Breast epithelium (tissue), 3 donors: ENCODE measurements at regions not wholly inside any gene's neighbourhood (a gene's known extent, or its start where the extent isn't known, plus 50 kb on each side); places are given as distances from the start of the nearest gene placed in this dataset.

Source experiments
- CTCF ChIP-seq, 3 donors: fragments of 450-650 bp; IDR thresholded peaks; one replicate each; pipeline ENCODE4 v1.5.1; 2016 to 2017; ENCODE audit warnings: antibody characterized with exemption in 3 of 3, mild to moderate bottlenecking in 3 of 3, moderate library complexity in 3 of 3
- POLR2A ChIP-seq: fragments of 450-650 bp; IDR thresholded peaks from one replicate; pipeline ENCODE4 v1.6.1; 2016; ENCODE audit warnings: antibody characterized with exemption, mild to moderate bottlenecking, moderate library complexity
- POLR2AphosphoS5 ChIP-seq, 3 donors: sonication (generic); formaldehyde crosslinking; IDR thresholded peaks; one replicate each; pipeline ENCODE4 v1.6.1; 2017; ENCODE audit warnings: antibody characterized with exemption in 3 of 3

DNA sequence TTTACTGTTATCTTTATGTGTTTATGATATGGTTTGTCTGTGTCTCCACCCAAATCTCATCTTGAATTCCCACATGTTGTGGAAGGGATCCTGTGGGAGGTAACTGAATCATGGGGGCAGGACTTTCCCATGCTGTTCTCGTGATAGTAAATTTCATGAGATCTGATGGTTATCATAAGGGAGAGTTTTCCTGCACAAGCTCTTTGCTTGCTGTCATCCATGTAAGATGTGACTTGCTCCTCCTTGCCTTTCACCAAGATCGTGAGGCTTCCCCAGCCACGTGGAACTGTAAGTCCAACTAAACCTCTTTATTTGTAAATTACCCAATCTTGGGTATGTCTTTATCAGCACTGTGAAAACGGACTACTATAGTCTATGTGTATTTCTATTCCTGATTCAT is 539.0 kb downstream of the ARL4A start:
- no peak for TF ChIP-seq POLR2A
- TF ChIP-seq CTCF (IDR thresholded peaks at IDR 0.05): no peak
- TF ChIP-seq POLR2AphosphoS5 (IDR thresholded peaks at IDR 0.05): no peak
